ENCODE measurements at regions not wholly inside any gene's neighbourhood (a gene's known extent, or its start where the extent isn't known, plus 50 kb on each side); places are given as distances from the start of the nearest gene placed in this dataset.

- no peak for TF ChIP-seq TAF1 (conservative IDR thresholded peaks at IDR 0.05)
- no peak for TF ChIP-seq CTCF (IDR thresholded peaks at IDR 0.05; ENCODE audit: low read depth, low read length, missing input control)
- TF ChIP-seq YY1 (IDR thresholded peaks at IDR 0.05): no peak
- TF ChIP-seq ATF3 (IDR thresholded peaks at IDR 0.05): no peak
- no peak for TF ChIP-seq REST (IDR thresholded peaks at IDR 0.05)
- no peak for TF ChIP-seq EGR1 (IDR thresholded peaks at IDR 0.05; ENCODE audit: low read depth in 2 of 2)
- no peak for TF ChIP-seq JUND (IDR thresholded peaks at IDR 0.05)
- TF ChIP-seq RAD21 (IDR thresholded peaks at IDR 0.05): no peak
- no peak for TF ChIP-seq RXRA (IDR thresholded peaks at IDR 0.05)
- no peak for TF ChIP-seq MAX (IDR thresholded peaks at IDR 0.05)
- no peak for TF ChIP-seq FOXA1 (IDR thresholded peaks at IDR 0.05)
- TF ChIP-seq SP1 (IDR thresholded peaks at IDR 0.05): no peak
These were observed 223.6 kb upstream of the DEPDC1 start for GRCh38 chr1:68720476-68720875.
